Suprapubic skin (tissue), 4 donors: ENCODE measurements at regions not wholly inside any gene's neighbourhood (a gene's known extent, or its start where the extent isn't known, plus 50 kb on each side); places are given as distances from the start of the nearest gene placed in this dataset.

ENCODE experiments used
- CTCF ChIP-seq, 2 donors: fragments of 200-600 bp in 1 of 2; fragments of 450-650 bp in 1 of 2; sonication (generic) in 1 of 2; IDR thresholded peaks; one replicate each; pipeline ENCODE4 v1.5.1; 2016 to 2019; ENCODE audit warnings: antibody characterized with exemption in 2 of 2, mild to moderate bottlenecking in 1 of 2, moderate library complexity in 1 of 2
- POLR2A ChIP-seq, 2 donors: fragments of 450-650 bp; IDR thresholded peaks; one replicate each; pipeline ENCODE4 v1.6.1; 2017; ENCODE audit warnings: antibody characterized with exemption in 2 of 2, mild to moderate bottlenecking in 2 of 2, moderate library complexity in 2 of 2
- POLR2AphosphoS5 ChIP-seq, 3 donors: sonication (generic); formaldehyde crosslinking; IDR thresholded peaks; one replicate each; pipeline ENCODE4 v1.6.1; 2017; ENCODE audit warnings: antibody characterized with exemption in 3 of 3

DNA sequence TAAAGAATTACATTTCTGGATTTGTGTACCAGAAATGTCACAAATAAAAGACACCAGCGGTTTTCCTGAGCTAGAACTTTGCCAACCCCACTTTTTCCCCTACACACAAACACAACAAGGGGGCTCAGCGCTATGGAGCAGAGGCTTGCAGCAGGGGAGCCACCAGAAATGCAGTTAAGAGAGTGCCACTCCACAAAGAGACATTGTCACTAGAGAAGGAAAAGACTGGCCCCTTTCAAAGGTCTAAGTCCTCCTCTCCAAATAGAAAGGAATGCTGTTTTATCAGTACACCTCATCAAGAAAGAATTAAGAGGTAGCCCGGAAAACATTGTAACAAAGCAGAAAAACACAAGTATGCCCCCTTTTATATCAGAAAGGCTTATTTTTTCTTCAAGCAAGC, 419.5 kb downstream of the HNRNPD start:
- TF ChIP-seq POLR2AphosphoS5 (IDR thresholded peaks at IDR 0.05), result no peak
- no peak for TF ChIP-seq CTCF (IDR thresholded peaks at IDR 0.05)
- no peak for TF ChIP-seq POLR2A (IDR thresholded peaks at IDR 0.05)
